ENCODE measurements at regions not wholly inside any gene's neighbourhood (a gene's known extent, or its start where the extent isn't known, plus 50 kb on each side); places are given as distances from the start of the nearest gene placed in this dataset.

GRCh38 chr1:94362466-94363058, 55.6 kb upstream of the ABCD3 start:
- DNase-seq = no peak
- no peak overlapping the region for H3K4me3 ChIP-seq
- no peaks in the 10 kb centered on the region for H3K4me1 ChIP-seq
- intact Hi-C loops (cut with DNase I; ENCODE audit: low total_unique reads) = no loop called here
- H3K27ac ChIP-seq = no peak overlapping the region
- peaks cover 0 to 8% (median 0%) of the 10 kb centered on the region in 3 donors for H3K9me3 ChIP-seq
- TF ChIP-seq CTCF (IDR thresholded peaks at IDR 0.05) = no peak
- no peaks in the 10 kb centered on the region for H3K27me3 ChIP-seq
- no peaks in the 10 kb centered on the region for H3K36me3 ChIP-seq

- no peak for DNase-seq
- Histone ChIP-seq H3K9me3 (peaks cover 0 to 8% (median 0%) of the 10 kb centered on the region in 3 donors), H3K27ac (no peak overlapping the region), H3K27me3 (peaks cover 0 to 4% of the 10 kb centered on the region in 2 donors), H3K36me3 (no peaks in the 10 kb centered on the region), H3K4me1 (no peaks in the 10 kb centered on the region), H3K4me3 (no peak overlapping the region)
- no peak for TF ChIP-seq CTCF (IDR thresholded peaks at IDR 0.05)
- intact Hi-C loops (cut with DNase I; ENCODE audit: low total_unique reads) = no loop called here
Observed at GRCh38 chr1:94358630-94359599, 59.3 kb upstream of the ABCD3 start.

- no peak for DNase-seq
- intact Hi-C loops (cut with DNase I; ENCODE audit: low total_unique reads) = no loop called here
- no peak for TF ChIP-seq CTCF (IDR thresholded peaks at IDR 0.05)
- Histone ChIP-seq H3K36me3 (no peaks in the 10 kb centered on the region), H3K4me3 (no peak overlapping the region), H3K4me1 (no peaks in the 10 kb centered on the region), H3K27me3 (peaks cover 0 to 14% of the 10 kb centered on the region in 2 donors), H3K9me3 (peaks cover 0 to 6% (median 0%) of the 10 kb centered on the region in 3 donors), H3K27ac (no peak overlapping the region)
Observed at GRCh38 chr1:94357661-94358060, 60.5 kb upstream of the ABCD3 start.

DNA sequence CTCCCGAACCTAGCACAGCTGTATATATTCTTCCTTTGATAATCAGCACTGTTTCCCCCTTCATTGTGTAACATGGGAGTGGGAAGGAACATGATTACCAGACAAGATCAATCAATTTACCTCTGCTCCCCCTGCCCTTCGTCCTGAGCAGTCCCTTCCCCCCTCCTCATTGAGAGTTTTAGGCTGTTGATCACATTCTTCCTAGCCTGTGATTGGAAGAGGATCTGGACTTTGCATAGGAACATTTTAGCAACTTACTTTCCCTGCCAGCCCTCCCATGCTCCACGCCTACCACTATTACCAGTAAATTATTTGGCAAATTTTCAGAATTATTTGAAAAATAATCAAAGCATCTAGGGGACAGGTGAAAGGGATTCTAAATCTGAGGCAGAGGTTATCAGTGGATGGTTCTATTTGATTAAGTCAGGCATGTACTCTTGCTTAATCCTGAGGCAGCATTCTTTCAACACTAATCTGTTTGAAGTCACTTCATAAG, 62.7 kb upstream of the ABCD3 start:
- no peak for DNase-seq
- H3K36me3 ChIP-seq = no peaks in the 10 kb centered on the region
- intact Hi-C loops (cut with DNase I; ENCODE audit: low total_unique reads) = no loop called here
- H3K4me1 ChIP-seq = no peaks in the 10 kb centered on the region
- no peaks in the 10 kb centered on the region for H3K9me3 ChIP-seq
- peaks cover 0 to 14% of the 10 kb centered on the region in 2 donors for H3K27me3 ChIP-seq
- no peak overlapping the region for H3K27ac ChIP-seq
- no peak overlapping the region for H3K4me3 ChIP-seq
- no peak for TF ChIP-seq CTCF (IDR thresholded peaks at IDR 0.05)

DNA sequence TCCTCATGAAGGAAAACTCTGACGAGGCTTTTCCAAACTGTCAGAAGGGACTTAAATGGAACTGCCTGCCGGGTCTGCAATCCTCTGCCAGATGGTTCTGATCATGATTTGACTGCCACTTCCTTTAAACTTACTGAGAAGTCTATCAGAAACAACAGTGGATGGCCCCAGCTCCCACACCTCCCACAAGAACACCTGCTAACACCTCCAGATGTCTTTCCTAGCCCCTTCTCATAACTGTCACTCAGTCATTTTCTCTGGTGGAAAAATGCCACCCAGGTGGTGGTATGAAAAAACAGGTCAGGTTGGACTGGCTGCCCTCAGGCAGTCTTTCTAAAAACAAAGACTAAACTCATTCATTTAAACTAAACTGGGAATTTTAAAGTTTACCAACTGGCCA, 66.7 kb upstream of the ABCD3 start:
- no peak overlapping the region for H3K27ac ChIP-seq
- H3K27me3 ChIP-seq = peaks cover 0 to 17% of the 10 kb centered on the region in 2 donors
- intact Hi-C loops (cut with DNase I; ENCODE audit: low total_unique reads) = no loop called here
- DNase-seq = no peak
- H3K9me3 ChIP-seq = no peaks in the 10 kb centered on the region
- H3K4me1 ChIP-seq = no peaks in the 10 kb centered on the region
- H3K4me3 ChIP-seq = no peak overlapping the region
- no peak for TF ChIP-seq CTCF (IDR thresholded peaks at IDR 0.05)
- no peaks in the 10 kb centered on the region for H3K36me3 ChIP-seq
